Testis (tissue), 2 donors: ENCODE measurements at regions not wholly inside any gene's neighbourhood (a gene's known extent, or its start where the extent isn't known, plus 50 kb on each side); places are given as distances from the start of the nearest gene placed in this dataset.

ENCODE experiments used
- CTCF ChIP-seq, 3 experiments: fragments of 450-650 bp in 2 of 3; fragments of 200-600 bp in 1 of 3; sonication (generic) in 1 of 3; IDR thresholded peaks; one replicate each; pipeline ENCODE4 v1.5.1; 2016 to 2019; ENCODE audit warnings: antibody characterized with exemption in 3 of 3, mild to moderate bottlenecking in 2 of 3, moderate library complexity in 1 of 3
- POLR2A ChIP-seq: fragments of 450-650 bp; IDR thresholded peaks from one replicate; pipeline ENCODE4 v1.6.1; 2017; ENCODE audit warnings: antibody characterized with exemption, mild to moderate bottlenecking, moderate library complexity

GRCh38 chr9:99341686-99342085, 119.6 kb downstream of the SEC61B start:
- TF ChIP-seq CTCF (IDR thresholded peaks at IDR 0.05) (no peak), POLR2A (no peak)
